GM12873 (cell line): ENCODE measurements at regions not wholly inside any gene's neighbourhood (a gene's known extent, or its start where the extent isn't known, plus 50 kb on each side); places are given as distances from the start of the nearest gene placed in this dataset.

ENCODE experiments used
- TF ChIP-seq, protein P1 (sequence below): IDR thresholded peaks from 2 replicates; pipeline ENCODE4 v1.5.1; 2012; ENCODE audit warnings: low read depth, mild to moderate bottlenecking, moderate library complexity, low read length, control low read depth; ENCODE audit not compliant: insufficient read depth; ENCODE audit errors: missing control alignments

DNA sequence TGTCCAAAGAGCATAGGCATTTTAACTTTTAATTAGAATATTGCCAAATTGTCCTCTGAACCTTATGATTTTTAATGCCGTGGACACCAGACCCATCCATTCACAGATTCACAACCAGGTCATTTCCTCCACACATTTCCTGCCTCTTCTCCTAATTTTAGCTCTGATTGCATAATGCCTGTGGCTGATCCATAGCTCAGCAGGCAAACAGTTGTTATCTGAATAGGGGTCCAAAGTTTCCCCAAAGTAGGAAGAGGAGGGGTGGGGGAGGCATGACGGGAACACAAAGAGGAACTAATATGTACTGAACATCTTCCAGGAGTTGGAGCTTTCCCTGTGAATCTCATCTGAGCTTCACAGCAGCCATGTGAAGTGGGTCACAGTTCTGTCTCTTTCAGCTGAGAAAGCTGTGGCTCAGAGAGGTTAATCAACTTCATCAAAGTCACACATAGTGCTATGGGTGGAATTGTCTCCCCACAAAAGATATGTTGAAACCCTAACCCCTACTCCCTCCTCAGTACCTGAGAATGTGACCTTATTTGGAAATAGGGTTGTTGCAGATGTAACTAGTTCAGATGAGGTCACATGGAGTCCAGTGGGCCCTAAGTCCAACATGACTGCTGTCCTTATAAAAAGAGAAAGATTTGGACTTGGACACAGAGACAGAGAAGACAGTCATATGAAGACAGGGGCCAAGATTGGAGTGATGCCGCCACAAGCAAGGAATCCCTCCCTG, 106.7 kb upstream of the AGBL1 start:
- TF ChIP-seq, protein P1, sequence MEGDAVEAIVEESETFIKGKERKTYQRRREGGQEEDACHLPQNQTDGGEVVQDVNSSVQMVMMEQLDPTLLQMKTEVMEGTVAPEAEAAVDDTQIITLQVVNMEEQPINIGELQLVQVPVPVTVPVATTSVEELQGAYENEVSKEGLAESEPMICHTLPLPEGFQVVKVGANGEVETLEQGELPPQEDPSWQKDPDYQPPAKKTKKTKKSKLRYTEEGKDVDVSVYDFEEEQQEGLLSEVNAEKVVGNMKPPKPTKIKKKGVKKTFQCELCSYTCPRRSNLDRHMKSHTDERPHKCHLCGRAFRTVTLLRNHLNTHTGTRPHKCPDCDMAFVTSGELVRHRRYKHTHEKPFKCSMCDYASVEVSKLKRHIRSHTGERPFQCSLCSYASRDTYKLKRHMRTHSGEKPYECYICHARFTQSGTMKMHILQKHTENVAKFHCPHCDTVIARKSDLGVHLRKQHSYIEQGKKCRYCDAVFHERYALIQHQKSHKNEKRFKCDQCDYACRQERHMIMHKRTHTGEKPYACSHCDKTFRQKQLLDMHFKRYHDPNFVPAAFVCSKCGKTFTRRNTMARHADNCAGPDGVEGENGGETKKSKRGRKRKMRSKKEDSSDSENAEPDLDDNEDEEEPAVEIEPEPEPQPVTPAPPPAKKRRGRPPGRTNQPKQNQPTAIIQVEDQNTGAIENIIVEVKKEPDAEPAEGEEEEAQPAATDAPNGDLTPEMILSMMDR, result no peak

DNA sequence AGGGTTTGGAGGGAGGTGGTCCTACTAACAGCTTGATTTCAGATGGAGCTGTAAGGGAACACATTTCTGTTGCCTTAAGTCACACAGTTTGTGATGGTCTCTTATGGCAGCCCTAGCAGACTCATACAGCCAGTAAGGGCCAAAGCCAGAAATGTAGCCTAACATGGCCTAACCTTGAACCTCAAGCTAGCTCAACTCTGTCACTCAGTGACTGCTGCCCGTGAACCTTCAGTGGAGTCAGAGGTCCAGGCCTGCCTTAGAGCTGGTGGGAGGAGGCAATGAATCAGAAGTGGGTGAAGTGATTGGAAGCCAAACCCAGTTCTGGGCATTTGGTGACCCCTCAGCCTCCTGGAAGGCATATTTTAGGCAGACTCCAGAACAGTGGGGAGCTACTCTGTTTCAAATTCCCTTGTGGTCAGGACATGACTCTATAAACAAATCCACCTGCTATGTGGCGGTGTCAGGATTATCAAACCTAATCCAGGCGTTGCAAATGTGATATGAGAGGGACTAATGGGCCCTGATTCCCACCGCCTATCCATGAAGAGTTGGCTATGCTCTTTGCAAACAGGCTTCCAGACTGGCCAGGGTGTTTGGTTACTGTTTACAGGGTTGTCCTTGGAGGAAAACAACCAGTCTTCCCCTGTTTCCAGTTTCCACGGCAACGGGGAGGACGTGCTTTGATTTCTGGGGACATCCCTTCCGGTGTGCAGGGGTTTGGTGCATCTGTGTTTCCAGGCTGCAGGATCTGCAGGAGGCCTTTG, 105.9 kb upstream of the AGBL1 start:
- TF ChIP-seq, protein P1, result no peak

DNA sequence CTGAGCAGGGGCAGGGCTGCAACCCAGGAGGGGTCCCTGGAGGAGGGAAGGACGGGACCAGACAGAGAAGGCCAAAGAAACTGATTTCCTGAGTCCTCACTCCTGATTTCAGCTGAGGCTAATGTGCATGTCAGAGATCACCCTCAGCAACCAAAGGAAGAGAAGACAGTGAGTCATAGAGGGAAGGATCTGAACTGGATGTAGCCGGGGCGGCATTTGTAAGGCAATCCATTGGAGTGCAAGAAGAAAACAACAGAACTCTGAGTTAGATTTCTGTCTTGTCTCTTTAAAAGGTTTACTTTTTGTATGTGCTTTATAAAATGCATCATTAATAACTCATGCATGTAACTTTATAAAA, 105.3 kb upstream of the AGBL1 start:
- TF ChIP-seq, protein P1, result no peak

DNA sequence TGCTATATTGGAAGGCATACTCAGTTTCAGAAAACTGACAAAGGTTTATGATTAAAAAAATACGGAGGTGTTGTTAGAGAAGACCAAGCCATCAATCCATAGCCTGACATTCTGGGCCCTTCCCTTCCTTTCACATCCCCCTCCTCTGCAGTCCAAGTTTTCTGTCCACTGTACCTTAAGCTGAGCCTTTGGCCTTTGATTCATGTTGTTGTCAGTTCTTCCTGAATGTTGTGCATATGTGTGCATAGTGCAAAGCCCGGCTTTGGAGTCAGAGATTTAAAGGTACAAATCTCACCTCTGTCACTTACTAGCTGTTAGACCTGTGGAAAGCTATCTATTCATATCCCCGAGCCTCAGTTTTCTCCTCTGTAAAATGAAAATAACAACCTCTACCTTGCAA, 104.9 kb upstream of the AGBL1 start:
- TF ChIP-seq, protein P1, result no peak

DNA sequence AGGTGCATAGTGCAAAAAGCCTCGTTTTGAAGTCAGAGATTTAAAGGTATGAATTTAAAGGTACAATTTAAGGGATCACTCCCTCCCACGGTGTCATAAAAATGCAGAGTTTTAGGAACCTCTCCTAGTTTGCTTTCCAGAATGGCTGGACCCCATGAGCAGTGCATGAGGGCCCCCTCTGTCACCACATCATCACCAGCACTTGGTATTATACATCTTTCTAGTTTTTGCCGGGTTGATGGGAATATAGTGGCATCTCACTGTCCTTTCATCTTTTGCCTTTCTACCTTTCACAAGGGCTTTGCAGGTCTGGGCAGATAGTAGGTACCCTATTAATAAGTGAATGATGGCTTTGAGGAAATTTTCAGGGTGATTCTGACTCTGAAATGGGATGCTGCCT, 103.6 kb upstream of the AGBL1 start:
- TF ChIP-seq, protein P1, result no peak

DNA sequence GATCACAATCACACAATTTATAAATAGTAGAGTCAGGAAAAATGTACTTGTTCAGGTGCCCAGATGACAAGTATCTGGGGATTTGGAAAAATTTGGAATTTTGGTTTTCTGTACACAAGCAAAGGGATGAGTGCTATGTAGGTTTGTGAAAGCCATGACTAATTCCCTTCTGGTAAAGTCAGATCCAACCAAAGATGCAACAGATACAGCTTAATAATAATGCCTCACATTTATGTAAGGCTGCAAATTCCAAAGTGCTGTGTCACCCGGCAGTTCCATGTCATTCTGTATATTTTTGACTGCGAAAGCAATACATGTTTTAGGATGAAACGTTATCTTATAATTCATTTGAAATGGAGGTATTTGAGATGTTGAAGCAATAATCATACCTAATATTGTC, 102.7 kb upstream of the AGBL1 start:
- TF ChIP-seq, protein P1, result no peak

DNA sequence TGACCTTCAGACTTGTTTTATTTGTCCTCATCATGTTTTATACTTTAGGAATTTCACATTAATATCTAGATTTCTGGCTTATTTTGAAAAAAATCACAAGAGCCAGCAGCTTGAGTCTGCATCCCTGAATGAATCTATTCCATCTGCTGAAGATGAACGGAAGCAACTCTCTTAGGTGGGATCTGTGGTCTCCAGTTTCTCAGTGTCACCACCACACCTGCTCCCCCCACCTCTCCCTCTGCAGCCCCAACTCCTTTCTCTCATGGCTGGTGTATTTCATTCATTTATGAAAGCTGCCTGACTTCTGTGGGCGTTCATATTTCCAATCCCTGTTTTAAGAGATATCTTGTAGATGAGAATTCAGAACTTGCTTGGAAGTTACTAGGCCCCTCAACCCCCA, 102.1 kb upstream of the AGBL1 start:
- TF ChIP-seq, protein P1, result no peak
